HCT116 (cell line): ENCODE measurements at regions not wholly inside any gene's neighbourhood (a gene's known extent, or its start where the extent isn't known, plus 50 kb on each side); places are given as distances from the start of the nearest gene placed in this dataset.

ENCODE experiments used
- ATF3 ChIP-seq: IDR thresholded peaks from 2 replicates; pipeline ENCODE4 v1.6.1; 2012
- CTCF ChIP-seq, 3 experiments: fragments of 200-600 bp in 1 of 3; sonication (generic) in 1 of 3; IDR thresholded peaks in 2 of 3; conservative IDR thresholded peaks in 1 of 3; 2 replicates each; pipeline ENCODE4 v1.5.1; 2012 to 2017; ENCODE audit warnings: low read depth in 2 of 3, low read length in 2 of 3, antibody characterized with exemption in 1 of 3, borderline replicate concordance in 1 of 3, control low read depth in 1 of 3, mild to moderate bottlenecking in 1 of 3, mixed read lengths in 1 of 3, mixed run types in 1 of 3, moderate library complexity in 1 of 3; ENCODE audit not compliant: insufficient read depth in 1 of 3
- EGR1 ChIP-seq: IDR thresholded peaks from 2 replicates; pipeline ENCODE4 v1.6.1; 2012; ENCODE audit warnings: low read depth
- POLR2A ChIP-seq: IDR thresholded peaks from 2 replicates; pipeline ENCODE4 v1.7.0; 2011; ENCODE audit warnings: borderline replicate concordance; ENCODE audit not compliant: insufficient read depth, insufficient read length; ENCODE audit errors: extremely low read depth
- REST ChIP-seq: IDR thresholded peaks from 2 replicates; pipeline ENCODE4 v1.6.1; 2012; ENCODE audit warnings: low read depth
- SIN3A ChIP-seq: IDR thresholded peaks from 2 replicates; pipeline ENCODE4 v1.6.1; 2012; ENCODE audit warnings: low read depth
- TCF7L2 ChIP-seq: IDR thresholded peaks from 2 replicates; pipeline ENCODE4 v1.7.0; 2011; ENCODE audit warnings: borderline replicate concordance, inconsistent platforms; ENCODE audit not compliant: insufficient read depth, insufficient read length; ENCODE audit errors: extremely low read depth
- YY1 ChIP-seq: IDR thresholded peaks from 2 replicates; pipeline ENCODE4 v1.6.1; 2011; ENCODE audit warnings: low read length, low read depth, moderate library complexity, mild to moderate bottlenecking; ENCODE audit not compliant: insufficient replicate concordance; ENCODE audit errors: extremely low read depth

- TF ChIP-seq CTCF (IDR thresholded peaks at IDR 0.05 in 2 of 3, conservative IDR thresholded peaks at IDR 0.05 in 1 of 3; ENCODE audit: borderline replicate concordance in 1 of 3, insufficient read depth in 1 of 3, low read depth in 2 of 3, low read length in 2 of 3) (no peak), EGR1 (no peak), REST (no peak), YY1 (no peak), POLR2A (no peak), SIN3A (no peak), TCF7L2 (no peak), ATF3 (no peak)
Measured at GRCh38 chr14:55841625-55842024, 261.6 kb downstream of the KTN1 start.
